ENCODE measurements at regions not wholly inside any gene's neighbourhood (a gene's known extent, or its start where the extent isn't known, plus 50 kb on each side); places are given as distances from the start of the nearest gene placed in this dataset.

GRCh38 chr12:107518868-107519267, 166.7 kb upstream of the PWP1 start:
- no peak for TF ChIP-seq FOXM1 (IDR thresholded peaks at IDR 0.05; ENCODE audit: borderline replicate concordance)
- no peak for TF ChIP-seq SP1 (IDR thresholded peaks at IDR 0.05)
- no peak for TF ChIP-seq ELF4 (IDR thresholded peaks at IDR 0.05)
- TF ChIP-seq PKNOX1 (IDR thresholded peaks at IDR 0.05): no peak
- TF ChIP-seq BHLHE40 (IDR thresholded peaks at IDR 0.05; ENCODE audit: borderline replicate concordance): no peak
- TF ChIP-seq TARDBP (IDR thresholded peaks at IDR 0.05): no peak
- TF ChIP-seq SUZ12 (IDR thresholded peaks at IDR 0.05): no peak
- no peak for TF ChIP-seq NFRKB (IDR thresholded peaks at IDR 0.05)
- no peak for TF ChIP-seq FOXA1 (IDR thresholded peaks at IDR 0.05)
- TF ChIP-seq FOXK2 (IDR thresholded peaks at IDR 0.05): no peak
- TF ChIP-seq LEF1 (IDR thresholded peaks at IDR 0.05; ENCODE audit: borderline replicate concordance): no peak
- no peak for TF ChIP-seq HDGF (IDR thresholded peaks at IDR 0.05; ENCODE audit: borderline replicate concordance)
